Left kidney (tissue), 1 donor: ENCODE measurements at regions not wholly inside any gene's neighbourhood (a gene's known extent, or its start where the extent isn't known, plus 50 kb on each side); places are given as distances from the start of the nearest gene placed in this dataset.

Source experiments
- DNase-seq: peaks from one replicate; pipeline ENCODE4 v3.0.0-alpha.2; 2013

GRCh38 chr1:182122256-182122912 is 60.9 kb upstream of the ZNF648 start:
- no peak for DNase-seq

- no peak for DNase-seq
These were observed 60.3 kb upstream of the ZNF648 start for GRCh38 chr1:182121787-182122186.

- no peak for DNase-seq
These were observed 59.1 kb upstream of the ZNF648 start for GRCh38 chr1:182120411-182121258.

- no peak for DNase-seq
These were observed 58.1 kb upstream of the ZNF648 start for GRCh38 chr1:182119631-182120030.

GRCh38 chr1:182118851-182119250 is 57.3 kb upstream of the ZNF648 start:
- DNase-seq: no peak

GRCh38 chr1:182114627-182115023 is 53.1 kb upstream of the ZNF648 start:
- DNase-seq: no peak

GRCh38 chr1:182113879-182114626 is 52.5 kb upstream of the ZNF648 start:
- DNase-seq: no peak

- no peak for DNase-seq
These were observed 50.0 kb upstream of the ZNF648 start for GRCh38 chr1:182111496-182111895.
